Stomach (tissue), 4 donors: ENCODE measurements at regions not wholly inside any gene's neighbourhood (a gene's known extent, or its start where the extent isn't known, plus 50 kb on each side); places are given as distances from the start of the nearest gene placed in this dataset.

Experiments used
- CTCF ChIP-seq, 7 experiments: fragments of 450-650 bp in 4 of 7; fragments of 200-600 bp in 3 of 7; sonication (generic) in 3 of 7; IDR thresholded peaks; one replicate each; pipeline ENCODE4 v1.5.1; 2016 to 2019; ENCODE audit warnings: antibody characterized with exemption in 7 of 7, control low read depth in 2 of 7, mild to moderate bottlenecking in 1 of 7
- EP300 ChIP-seq: sonication (generic); formaldehyde crosslinking; IDR thresholded peaks from one replicate; pipeline ENCODE4 v1.6.1; 2017; ENCODE audit warnings: antibody characterized with exemption
- POLR2A ChIP-seq, 4 donors: fragments of 450-650 bp; IDR thresholded peaks; one replicate each; pipeline ENCODE4 v1.6.1; 2016; ENCODE audit warnings: antibody characterized with exemption in 4 of 4, control low read depth in 2 of 4, mild to moderate bottlenecking in 1 of 4, moderate library complexity in 1 of 4
- POLR2AphosphoS5 ChIP-seq, 3 donors: sonication (generic); formaldehyde crosslinking; IDR thresholded peaks; one replicate each; pipeline ENCODE4 v1.6.1; 2016; ENCODE audit warnings: antibody characterized with exemption in 3 of 3

- no peak for TF ChIP-seq CTCF (IDR thresholded peaks at IDR 0.05)
- no peak for TF ChIP-seq EP300
- TF ChIP-seq POLR2A (IDR thresholded peaks at IDR 0.05) = no peak
- no peak for TF ChIP-seq POLR2AphosphoS5 (IDR thresholded peaks at IDR 0.05)
Observed at GRCh38 chr16:86726340-86726739, 148.0 kb downstream of the FOXL1 start.
